Progenitor cell of endocrine pancreas (in vitro differentiated cells): ENCODE measurements at regions not wholly inside any gene's neighbourhood (a gene's known extent, or its start where the extent isn't known, plus 50 kb on each side); places are given as distances from the start of the nearest gene placed in this dataset.
A peak's percentile ranks its signal among the peaks of the same experiment; 100 is the strongest.

ENCODE experiments used
- DNase-seq: peaks from one replicate; pipeline ENCODE4 v3.0.0; 2021; ENCODE audit warnings: low spot score; ENCODE audit not compliant: unreplicated experiment
- H3K27ac Mint-ChIP-seq: 2 replicates; pipeline ENCODE4 v1.8.0; 2021; ENCODE audit warnings: mild to moderate bottlenecking, moderate library complexity, mixed read lengths
- H3K27me3 Mint-ChIP-seq: 2 replicates; pipeline ENCODE4 v1.8.0; 2021; ENCODE audit warnings: mixed read lengths
- H3K36me3 Mint-ChIP-seq: 2 replicates; pipeline ENCODE4 v1.8.0; 2022; ENCODE audit warnings: mixed read lengths; ENCODE audit not compliant: insufficient read depth
- H3K4me1 Mint-ChIP-seq: 2 replicates; pipeline ENCODE4 v1.8.0; 2021; ENCODE audit warnings: low read depth, mixed read lengths
- H3K4me3 Mint-ChIP-seq: 2 replicates; pipeline ENCODE4 v1.8.0; 2021; ENCODE audit warnings: low read depth, mild to moderate bottlenecking, moderate library complexity, mixed read lengths
- H3K9me3 Mint-ChIP-seq: 2 replicates; pipeline ENCODE4 v1.8.0; 2021; ENCODE audit warnings: low read depth, mixed read lengths
- TF ChIP-seq, protein P1 (sequence below): fragments of 200-600 bp; sonication (generic); IDR thresholded peaks from one replicate; pipeline ENCODE4 v1.5.0; 2021; ENCODE audit warnings: antibody characterized with exemption, mild to moderate bottlenecking; ENCODE audit not compliant: unreplicated experiment

DNA sequence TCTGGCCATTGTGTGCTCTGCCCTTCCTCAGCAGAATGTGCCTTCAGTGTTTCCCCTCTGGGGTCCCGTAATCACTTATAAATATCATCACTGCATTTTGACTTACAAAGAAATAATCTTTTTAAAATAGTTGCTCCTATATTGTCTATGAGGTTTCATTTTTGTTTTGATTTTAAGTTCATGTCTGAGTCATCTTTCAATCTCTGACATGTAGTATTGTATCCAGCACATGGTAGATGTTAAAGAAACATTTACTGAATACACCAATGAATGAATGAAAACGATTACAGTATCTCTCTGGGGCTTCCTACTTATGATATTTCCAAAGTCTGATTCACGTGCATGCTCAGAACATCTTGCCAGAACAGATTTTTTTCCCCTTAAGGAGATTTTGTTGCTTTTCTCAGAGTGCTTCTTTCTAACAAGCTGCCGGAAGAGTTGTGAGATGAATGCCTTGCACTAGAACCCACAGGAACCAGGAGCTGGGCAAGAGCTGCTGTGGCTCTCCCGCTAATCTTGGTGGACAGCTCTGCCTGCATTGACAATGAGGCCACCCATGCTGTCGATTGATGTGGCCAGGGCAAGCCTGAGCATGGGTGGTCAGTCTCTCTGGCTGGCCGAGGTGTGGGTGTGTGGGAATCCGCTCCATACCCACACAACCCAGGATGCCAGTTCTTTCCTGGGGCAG, 199.4 kb downstream of the CYRIA start:
- H3K4me3 Mint-ChIP-seq, result no peak overlapping the region
- H3K27me3 Mint-ChIP-seq, result peaks cover 19% of the 10 kb centered on the region
- H3K4me1 Mint-ChIP-seq, result peaks cover 9% of the 10 kb centered on the region
- no peaks in the 10 kb centered on the region for H3K36me3 Mint-ChIP-seq
- TF ChIP-seq, protein P1, sequence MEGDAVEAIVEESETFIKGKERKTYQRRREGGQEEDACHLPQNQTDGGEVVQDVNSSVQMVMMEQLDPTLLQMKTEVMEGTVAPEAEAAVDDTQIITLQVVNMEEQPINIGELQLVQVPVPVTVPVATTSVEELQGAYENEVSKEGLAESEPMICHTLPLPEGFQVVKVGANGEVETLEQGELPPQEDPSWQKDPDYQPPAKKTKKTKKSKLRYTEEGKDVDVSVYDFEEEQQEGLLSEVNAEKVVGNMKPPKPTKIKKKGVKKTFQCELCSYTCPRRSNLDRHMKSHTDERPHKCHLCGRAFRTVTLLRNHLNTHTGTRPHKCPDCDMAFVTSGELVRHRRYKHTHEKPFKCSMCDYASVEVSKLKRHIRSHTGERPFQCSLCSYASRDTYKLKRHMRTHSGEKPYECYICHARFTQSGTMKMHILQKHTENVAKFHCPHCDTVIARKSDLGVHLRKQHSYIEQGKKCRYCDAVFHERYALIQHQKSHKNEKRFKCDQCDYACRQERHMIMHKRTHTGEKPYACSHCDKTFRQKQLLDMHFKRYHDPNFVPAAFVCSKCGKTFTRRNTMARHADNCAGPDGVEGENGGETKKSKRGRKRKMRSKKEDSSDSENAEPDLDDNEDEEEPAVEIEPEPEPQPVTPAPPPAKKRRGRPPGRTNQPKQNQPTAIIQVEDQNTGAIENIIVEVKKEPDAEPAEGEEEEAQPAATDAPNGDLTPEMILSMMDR, result no peak
- H3K9me3 Mint-ChIP-seq, result no peaks in the 10 kb centered on the region
- no peak for DNase-seq
- no peak overlapping the region for H3K27ac Mint-ChIP-seq

DNA sequence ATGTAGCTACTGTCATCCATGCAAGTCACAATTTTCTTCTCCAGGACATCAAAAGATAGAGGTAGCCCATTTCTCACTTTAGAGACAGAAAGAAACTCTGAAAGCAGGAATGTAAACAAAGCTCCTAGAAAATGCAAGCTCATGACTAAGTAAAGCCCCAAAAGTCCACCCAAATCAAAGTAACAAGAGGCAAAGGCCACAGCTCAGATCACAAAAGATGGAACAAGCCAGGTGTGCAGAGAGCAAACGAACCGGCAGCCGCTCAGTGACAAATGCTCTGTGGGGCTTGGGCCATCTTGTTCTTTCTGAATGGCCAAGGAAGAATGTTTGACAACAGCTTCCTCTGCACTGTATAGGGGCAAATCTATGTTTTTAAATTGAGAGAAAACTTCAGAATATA, 201.0 kb downstream of the CYRIA start:
- Mint-ChIP-seq H3K9me3 (no peaks in the 10 kb centered on the region), H3K36me3 (no peaks in the 10 kb centered on the region), H3K4me3 (no peak overlapping the region), H3K27ac (no peak overlapping the region), H3K27me3 (peaks cover 26% of the 10 kb centered on the region), H3K4me1 (peaks cover 6% of the 10 kb centered on the region)
- TF ChIP-seq, protein P1, result no peak
- no peak for DNase-seq

DNA sequence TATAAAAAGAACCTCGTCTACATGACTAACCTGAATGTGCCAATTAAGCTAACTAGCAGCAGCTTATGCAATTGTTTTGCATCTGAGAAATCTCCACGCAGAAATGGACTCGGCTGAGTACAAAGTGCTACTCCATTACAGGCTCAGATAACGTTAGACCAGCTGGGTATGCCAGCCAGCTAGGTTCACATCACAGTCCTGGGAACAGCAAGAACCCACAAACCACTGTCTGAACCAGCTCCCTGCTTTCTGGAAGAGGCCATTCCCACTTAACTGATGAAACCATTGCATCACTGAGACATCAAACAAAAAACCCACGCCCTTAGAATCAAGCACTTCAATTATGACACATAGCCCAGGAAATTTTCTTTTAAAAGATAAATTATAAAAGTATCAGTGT, 202.7 kb downstream of the CYRIA start:
- Mint-ChIP-seq H3K4me3 (no peak overlapping the region), H3K9me3 (peaks cover 6% of the 10 kb centered on the region), H3K27ac (no peak overlapping the region), H3K27me3 (peaks cover 26% of the 10 kb centered on the region), H3K36me3 (no peaks in the 10 kb centered on the region), H3K4me1 (peaks cover 6% of the 10 kb centered on the region)
- TF ChIP-seq, protein P1, result no peak
- DNase-seq, result no peak

DNA sequence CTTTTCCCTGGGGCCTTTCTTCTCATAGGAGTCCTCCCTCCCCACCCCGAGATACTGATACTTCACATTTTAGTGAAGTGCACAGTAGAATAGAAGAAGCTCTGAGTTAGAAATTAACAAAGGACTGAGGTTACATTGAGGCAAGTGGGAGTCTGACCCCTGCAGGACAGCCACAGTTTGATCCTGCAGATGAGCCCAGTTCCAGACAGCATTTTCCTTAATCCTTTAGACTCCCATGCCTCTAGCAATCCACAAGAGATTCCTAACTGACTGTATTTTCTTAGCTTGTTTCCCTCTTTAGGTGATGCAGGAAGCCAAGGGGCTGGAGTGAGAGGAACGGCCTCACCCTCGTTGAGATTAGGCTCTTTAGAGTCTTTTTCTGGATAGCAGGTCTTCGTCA, 204.0 kb downstream of the CYRIA start:
- peaks cover 6% of the 10 kb centered on the region for H3K4me1 Mint-ChIP-seq
- TF ChIP-seq, protein P1, result peak; percentile 21
- no peak overlapping the region for H3K27ac Mint-ChIP-seq
- H3K4me3 Mint-ChIP-seq, result no peak overlapping the region
- H3K9me3 Mint-ChIP-seq, result peaks cover 8% of the 10 kb centered on the region
- H3K27me3 Mint-ChIP-seq, result peaks cover 23% of the 10 kb centered on the region
- DNase-seq, result no peak
- H3K36me3 Mint-ChIP-seq, result no peaks in the 10 kb centered on the region

DNA sequence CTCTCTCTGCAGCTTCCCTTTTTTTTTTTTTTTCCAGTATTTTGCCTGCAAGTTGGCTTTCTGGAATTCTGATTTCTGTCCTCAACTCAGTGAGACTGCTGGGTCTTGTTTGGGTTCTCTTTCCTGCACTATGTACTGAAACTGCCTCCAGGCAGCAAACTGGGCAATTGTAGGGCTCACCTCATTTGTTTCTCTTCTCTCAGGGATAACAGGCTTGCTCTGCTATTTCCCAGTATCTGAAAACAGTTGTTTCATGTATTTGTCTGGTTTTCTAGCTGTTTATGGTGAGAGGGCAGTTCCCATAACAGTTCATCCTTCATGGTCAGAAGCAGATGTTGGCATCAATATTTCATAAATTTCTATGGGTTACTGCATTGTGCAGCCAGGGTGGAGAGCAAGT, 206.0 kb downstream of the CYRIA start:
- Mint-ChIP-seq H3K27ac (no peak overlapping the region), H3K4me1 (peaks cover 3% of the 10 kb centered on the region), H3K36me3 (no peaks in the 10 kb centered on the region), H3K4me3 (no peak overlapping the region), H3K9me3 (peaks cover 8% of the 10 kb centered on the region), H3K27me3 (peaks cover 19% of the 10 kb centered on the region)
- TF ChIP-seq, protein P1, result no peak
- DNase-seq, result no peak
